Ovary (tissue), 7 donors: ENCODE measurements at regions not wholly inside any gene's neighbourhood (a gene's known extent, or its start where the extent isn't known, plus 50 kb on each side); places are given as distances from the start of the nearest gene placed in this dataset.

Experiments used
- DNase-seq, 5 donors: peaks; one replicate each; pipeline ENCODE4 v3.0.0-alpha.2; 2019 to 2020
- H3K27ac ChIP-seq, 2 donors: fragments of 200-600 bp; one replicate each; pipeline versions ENCODE4 v1.5.1 to v1.8.0; 2019 to 2022
- H3K27me3 ChIP-seq: fragments of 200-600 bp; one replicate; pipeline ENCODE4 v1.8.0; 2022
- H3K36me3 ChIP-seq: fragments of 200-600 bp; sonication (generic); one replicate; pipeline ENCODE4 v1.5.1; 2019
- H3K4me1 ChIP-seq: one replicate; pipeline ENCODE4 v1.8.1; 2013; ENCODE audit warnings: mild to moderate bottlenecking, moderate library complexity; ENCODE audit not compliant: insufficient read depth
- H3K4me3 ChIP-seq: fragments of 200-600 bp; sonication (generic); one replicate; pipeline ENCODE4 v1.5.1; 2017
- H3K9me3 ChIP-seq, 2 donors: fragments of 200-600 bp in 1 of 2; sonication (generic) in 1 of 2; one replicate each; pipeline versions ENCODE4 v1.5.1 to v1.8.1; 2013 to 2019; ENCODE audit warnings: mild to moderate bottlenecking in 1 of 2, moderate library complexity in 1 of 2
- CTCF ChIP-seq, 3 donors: fragments of 450-650 bp in 2 of 3; fragments of 200-600 bp in 1 of 3; IDR thresholded peaks; one replicate each; pipeline versions ENCODE4 v1.5.1 to v1.8.0; 2016 to 2022; ENCODE audit warnings: antibody characterized with exemption in 3 of 3, mild to moderate bottlenecking in 1 of 3
- EP300 ChIP-seq: sonication (generic); formaldehyde crosslinking; IDR thresholded peaks from one replicate; pipeline ENCODE4 v1.6.1; 2017; ENCODE audit warnings: antibody characterized with exemption
- POLR2A ChIP-seq: fragments of 450-650 bp; IDR thresholded peaks from one replicate; pipeline ENCODE4 v1.6.1; 2017; ENCODE audit warnings: antibody characterized with exemption, mild to moderate bottlenecking, moderate library complexity
- WGBS, 3 donors: extraction: QIAGEN DNeasy Blood & Tissue Kit in 1 of 3; methylation state at CpG; one replicate each; pipeline versions ENCODE4 v1.1.5 to v1.1.7; 2013 to 2017; 5-methylcytosine and 5-hydroxymethylcytosine counted together
- intact Hi-C, 4 donors: fragments of 100-400 bp; cut with DNase I; formaldehyde crosslinking; loops; one replicate each; pipeline versions ENCODE4 v1.11.0 to v1.15.1; 2022 to 2023
- donor health status: DM: no; HTN: no; CAD: no; lungs with moderate emphysema.
- donor health status: DM: no; HTN: no; CAD: no.
- donor health status: Bipolar disorder and iron deficiency.
- donor health status: DM: no; HTN: no; CAD: no.
- donor health status: DM: yes; HTN: yes; CAD: no.

DNA sequence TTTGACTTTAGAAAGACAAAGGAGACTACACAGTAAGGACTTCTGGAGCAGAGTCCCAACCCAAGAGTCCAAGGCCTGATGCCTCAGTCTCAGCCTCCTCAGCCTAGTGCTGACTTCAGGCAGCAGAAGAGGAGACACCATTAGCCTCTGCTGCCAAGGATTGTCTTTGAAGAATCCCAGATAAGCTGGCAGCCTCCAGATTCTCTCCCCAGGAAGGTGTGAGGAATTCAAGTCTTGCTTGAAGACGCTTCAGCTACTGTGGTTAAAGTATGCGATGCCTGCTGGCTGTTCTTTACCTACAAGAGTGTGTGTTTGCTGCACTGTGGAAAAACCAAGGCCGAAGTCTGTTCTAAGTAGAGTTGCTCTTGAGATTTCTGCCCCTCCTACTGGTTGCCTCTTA is 215.9 kb upstream of the TCF21 start:
- Histone ChIP-seq H3K27me3 (no peaks in the 10 kb centered on the region), H3K36me3 (no peaks in the 10 kb centered on the region), H3K4me1 (no peaks in the 10 kb centered on the region), H3K4me3 (no peak overlapping the region), H3K9me3 (no peaks in the 10 kb centered on the region), H3K27ac (no peak overlapping the region)
- DNase-seq, result no peak
- TF ChIP-seq EP300 (no peak), CTCF (IDR thresholded peaks at IDR 0.05) (no peak), POLR2A (no peak)
- 86 to 95% (median 92%) methylated on average over 3 of the region's 3 CpGs for WGBS, 3 donors
- intact Hi-C loops, result no loop called here

- H3K4me3 ChIP-seq, result no peak overlapping the region
- no peak for DNase-seq
- 11 to 36% (median 33%) methylated on average over 1 of the region's 1 CpG for whole genome bisulfite sequencing, 3 donors
Measured at GRCh38 chr6:133674661-133675060, 214.3 kb upstream of the TCF21 start.

DNA sequence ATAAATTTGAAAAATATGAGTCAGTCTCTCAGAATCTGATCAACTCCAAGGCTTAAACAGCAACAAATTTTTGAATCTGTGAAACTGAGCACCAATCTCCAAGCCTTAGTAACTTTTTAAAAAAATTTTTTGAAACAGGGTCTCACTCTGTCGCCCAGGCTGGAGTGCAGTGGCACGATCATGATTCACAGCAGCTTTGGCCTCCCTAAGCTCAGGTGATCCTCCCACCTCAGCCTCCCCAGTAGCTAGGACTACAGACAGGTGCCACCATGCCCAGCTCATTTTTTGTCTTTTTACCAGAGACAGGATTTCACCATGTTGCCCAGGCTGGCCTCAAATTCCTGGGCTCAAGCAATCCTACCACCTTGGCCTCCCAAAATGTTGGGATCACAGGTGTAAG is 207.9 kb upstream of the TCF21 start:
- no peaks in the 10 kb centered on the region for H3K27me3 ChIP-seq
- intact Hi-C loops, result no loop called here

More at GRCh38 chr6:133674661-133675060, 214.3 kb upstream of the TCF21 start:
- no peak overlapping the region for H3K27ac ChIP-seq
- no peaks in the 10 kb centered on the region for H3K36me3 ChIP-seq
- H3K9me3 ChIP-seq, result no peaks in the 10 kb centered on the region
- no peaks in the 10 kb centered on the region for H3K27me3 ChIP-seq
- no peaks in the 10 kb centered on the region for H3K4me1 ChIP-seq
- intact Hi-C loops, result no loop called here
- TF ChIP-seq EP300 (no peak), CTCF (IDR thresholded peaks at IDR 0.05) (no peak), POLR2A (no peak)

GRCh38 chr6:133681891-133682290 is 207.0 kb upstream of the TCF21 start:
- 36 to 38% (median 36%) methylated on average over 2 of the region's 2 CpGs for WGBS, 3 donors
- TF ChIP-seq EP300 (no peak), CTCF (IDR thresholded peaks at IDR 0.05) (no peak), POLR2A (no peak)
- Histone ChIP-seq H3K27me3 (no peaks in the 10 kb centered on the region), H3K4me3 (no peak overlapping the region), H3K4me1 (no peaks in the 10 kb centered on the region), H3K36me3 (no peaks in the 10 kb centered on the region), H3K9me3 (no peaks in the 10 kb centered on the region), H3K27ac (no peak overlapping the region)
- intact Hi-C loops, result no loop called here
- no peak for DNase-seq

More for the DNA sequence above, 207.9 kb upstream of the TCF21 start:
- WGBS, 3 donors, result 92 to 97% (median 93%) methylated on average over 2 of the region's 2 CpGs
- Histone ChIP-seq H3K27ac (no peak overlapping the region), H3K4me3 (no peak overlapping the region), H3K36me3 (no peaks in the 10 kb centered on the region), H3K4me1 (no peaks in the 10 kb centered on the region), H3K9me3 (no peaks in the 10 kb centered on the region)
- TF ChIP-seq EP300, result no peak
- TF ChIP-seq CTCF (IDR thresholded peaks at IDR 0.05), result no peak
- TF ChIP-seq POLR2A, result no peak
- no peak for DNase-seq
